Fibroblast of skin of scalp (primary cell): ENCODE measurements at regions not wholly inside any gene's neighbourhood (a gene's known extent, or its start where the extent isn't known, plus 50 kb on each side); places are given as distances from the start of the nearest gene placed in this dataset.
"Not testable (repeated sequence)": the region's sequence is repeated elsewhere in the genome, so short reads cannot be mapped to it uniquely, and the experiment has no call there.

ENCODE experiments used
- DNase-seq: peaks from one replicate; pipeline ENCODE4 v3.0.0-alpha.2; 2013

- DNase-seq, result no peak
Observed at GRCh38 chr22:22977479-22978200, 90.0 kb downstream of the IGLL5 start.

- DNase-seq, result no peak
Observed at GRCh38 chr22:22978637-22979036, 91.0 kb downstream of the IGLL5 start.

GRCh38 chr22:22979121-22979724 lies 91.1 kb upstream of the GNAZ start:
- no peak for DNase-seq

- no peak for DNase-seq
Observed at GRCh38 chr22:22979954-22980353, 90.4 kb upstream of the GNAZ start.

- DNase-seq, result no peak
Observed at GRCh38 chr22:22981670-22982571, 88.4 kb upstream of the GNAZ start.

GRCh38 chr22:22982616-22983015 lies 87.7 kb upstream of the GNAZ start:
- DNase-seq, result no peak

- no peak for DNase-seq
Observed at GRCh38 chr22:22983123-22983522, 87.2 kb upstream of the GNAZ start.

- DNase-seq, result no peak
Observed at GRCh38 chr22:22983816-22984215, 86.5 kb upstream of the GNAZ start.

GRCh38 chr22:22984967-22985366 lies 85.4 kb upstream of the GNAZ start:
- no peak for DNase-seq

- DNase-seq, result no peak
Observed at GRCh38 chr22:22986008-22986407, 84.3 kb upstream of the GNAZ start.

GRCh38 chr22:22986640-22987039 lies 83.7 kb upstream of the GNAZ start:
- no peak for DNase-seq

GRCh38 chr22:22988150-22988549 lies 82.2 kb upstream of the GNAZ start:
- no peak for DNase-seq

- DNase-seq, result no peak
Observed at GRCh38 chr22:22988785-22989184, 81.5 kb upstream of the GNAZ start.

GRCh38 chr22:22989856-22990255 lies 80.5 kb upstream of the GNAZ start:
- no peak for DNase-seq

- DNase-seq, result not testable (repeated sequence)
Observed at GRCh38 chr22:22990711-22991505, 79.4 kb upstream of the GNAZ start.

GRCh38 chr22:22992474-22992873 lies 77.8 kb upstream of the GNAZ start:
- DNase-seq, result no peak

- no peak for DNase-seq
Observed at GRCh38 chr22:22993184-22993583, 77.1 kb upstream of the GNAZ start.

GRCh38 chr22:22995166-22995565 lies 75.2 kb upstream of the GNAZ start:
- DNase-seq, result no peak

GRCh38 chr22:22996511-22997261 lies 73.6 kb upstream of the GNAZ start:
- DNase-seq, result no peak

- DNase-seq, result no peak
Observed at GRCh38 chr22:22997262-22997898, 72.9 kb upstream of the GNAZ start.

- DNase-seq, result no peak
Observed at GRCh38 chr22:22997988-22998387, 72.3 kb upstream of the GNAZ start.
